ENCODE measurements at regions not wholly inside any gene's neighbourhood (a gene's known extent, or its start where the extent isn't known, plus 50 kb on each side); places are given as distances from the start of the nearest gene placed in this dataset.

DNA sequence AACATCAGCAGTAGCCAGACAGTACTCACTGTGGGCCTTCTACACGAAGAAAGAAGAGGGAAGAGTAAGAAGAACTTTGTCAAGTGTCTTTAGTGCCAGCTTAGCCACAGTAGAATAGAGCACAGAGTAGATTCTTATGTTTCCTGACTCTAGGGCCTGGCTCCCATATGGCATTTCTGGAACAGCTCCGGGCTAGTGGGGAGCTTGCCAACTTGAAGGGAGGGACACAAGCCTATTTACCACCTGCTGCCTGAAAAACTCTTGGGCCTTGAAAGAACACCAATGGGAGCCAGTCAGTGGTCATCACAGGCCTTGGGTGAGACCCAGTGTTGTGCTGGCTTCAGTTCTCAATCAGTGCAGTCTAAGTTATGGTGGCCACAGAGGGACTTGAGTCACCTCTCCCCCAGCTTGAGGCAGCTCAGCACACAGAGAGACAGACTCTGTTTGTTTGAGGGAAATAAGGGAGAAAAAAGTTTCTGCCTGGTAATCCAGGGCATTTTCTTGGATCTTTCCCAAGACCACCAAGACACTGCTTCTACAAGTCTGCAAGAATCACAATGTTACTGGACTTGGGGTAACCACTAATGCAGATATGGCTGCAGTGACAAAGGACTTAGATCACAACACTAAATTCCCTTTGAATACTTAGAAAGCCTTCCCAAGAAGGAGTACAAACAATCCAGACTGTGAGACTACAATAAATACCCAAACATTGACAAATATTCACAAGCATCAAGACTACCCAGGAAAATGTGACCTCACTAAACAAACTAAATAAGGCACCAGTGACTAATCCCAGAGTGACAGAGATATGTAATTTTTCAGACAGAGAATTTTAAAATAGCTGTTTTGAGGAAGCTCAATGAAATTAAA, 261.0 kb upstream of the NDST3 start:
- Mint-ChIP-seq H3K4me1 (ENCODE audit: unreplicated experiment) (peaks cover 13% of the 10 kb centered on the region), H3K4me3 (ENCODE audit: unreplicated experiment) (no peak overlapping the region), H3K27ac (ENCODE audit: unreplicated experiment) (no peak overlapping the region), H3K9me3 (ENCODE audit: unreplicated experiment) (peaks cover 17% of the 10 kb centered on the region), H3K27me3 (ENCODE audit: unreplicated experiment) (no peaks in the 10 kb centered on the region), H3K36me3 (ENCODE audit: unreplicated experiment) (no peaks in the 10 kb centered on the region)
- DNase-seq (ENCODE audit: extremely low spot score, unreplicated experiment), result no peak
- TF ChIP-seq, protein P1, sequence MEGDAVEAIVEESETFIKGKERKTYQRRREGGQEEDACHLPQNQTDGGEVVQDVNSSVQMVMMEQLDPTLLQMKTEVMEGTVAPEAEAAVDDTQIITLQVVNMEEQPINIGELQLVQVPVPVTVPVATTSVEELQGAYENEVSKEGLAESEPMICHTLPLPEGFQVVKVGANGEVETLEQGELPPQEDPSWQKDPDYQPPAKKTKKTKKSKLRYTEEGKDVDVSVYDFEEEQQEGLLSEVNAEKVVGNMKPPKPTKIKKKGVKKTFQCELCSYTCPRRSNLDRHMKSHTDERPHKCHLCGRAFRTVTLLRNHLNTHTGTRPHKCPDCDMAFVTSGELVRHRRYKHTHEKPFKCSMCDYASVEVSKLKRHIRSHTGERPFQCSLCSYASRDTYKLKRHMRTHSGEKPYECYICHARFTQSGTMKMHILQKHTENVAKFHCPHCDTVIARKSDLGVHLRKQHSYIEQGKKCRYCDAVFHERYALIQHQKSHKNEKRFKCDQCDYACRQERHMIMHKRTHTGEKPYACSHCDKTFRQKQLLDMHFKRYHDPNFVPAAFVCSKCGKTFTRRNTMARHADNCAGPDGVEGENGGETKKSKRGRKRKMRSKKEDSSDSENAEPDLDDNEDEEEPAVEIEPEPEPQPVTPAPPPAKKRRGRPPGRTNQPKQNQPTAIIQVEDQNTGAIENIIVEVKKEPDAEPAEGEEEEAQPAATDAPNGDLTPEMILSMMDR (IDR thresholded peaks at IDR 0.05), result no peak

DNA sequence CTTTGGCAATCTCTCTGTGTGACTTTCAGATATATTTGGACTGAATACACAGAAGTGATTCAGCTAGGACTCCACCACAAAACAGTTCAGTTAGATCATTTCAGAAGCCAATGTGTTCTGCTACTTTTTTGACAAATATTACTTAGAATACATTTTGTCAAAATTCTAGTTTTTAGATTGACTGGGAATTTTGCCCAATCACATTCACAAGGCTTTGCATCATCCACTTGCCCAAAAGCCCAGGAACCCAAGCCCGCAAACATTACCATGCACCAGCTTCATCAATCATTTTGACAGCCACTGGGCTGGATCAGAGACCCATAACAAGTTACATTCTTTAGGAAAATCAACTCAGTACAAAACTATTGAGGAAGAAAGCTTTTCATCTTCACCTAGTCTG, 256.6 kb upstream of the NDST3 start:
- TF ChIP-seq, protein P1 (IDR thresholded peaks at IDR 0.05), result no peak

DNA sequence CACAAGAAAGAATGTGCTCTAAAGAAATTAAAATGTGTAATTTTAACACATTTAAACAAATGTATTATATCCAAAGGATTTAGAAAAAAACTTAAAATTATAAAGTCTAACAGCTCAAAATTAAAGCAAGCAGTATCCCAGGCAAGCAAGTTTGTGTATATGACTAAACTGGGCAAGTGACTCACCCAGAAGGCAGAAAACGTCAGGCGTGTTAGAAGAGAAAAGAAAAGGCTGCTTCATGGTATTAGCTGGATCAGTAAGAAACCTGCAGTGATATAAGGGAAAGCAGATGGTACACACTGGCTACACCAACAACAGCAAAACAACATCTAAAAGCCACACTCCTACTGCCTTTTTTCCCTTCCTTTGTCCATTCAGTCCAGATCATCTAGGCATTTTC, 250.6 kb upstream of the NDST3 start:
- H3K27me3 Mint-ChIP-seq (ENCODE audit: unreplicated experiment), result no peaks in the 10 kb centered on the region
- no peak overlapping the region for H3K27ac Mint-ChIP-seq (ENCODE audit: unreplicated experiment)
- no peaks in the 10 kb centered on the region for H3K9me3 Mint-ChIP-seq (ENCODE audit: unreplicated experiment)
- no peaks in the 10 kb centered on the region for H3K36me3 Mint-ChIP-seq (ENCODE audit: unreplicated experiment)
- H3K4me1 Mint-ChIP-seq (ENCODE audit: unreplicated experiment), result peaks cover 7% of the 10 kb centered on the region
- no peak overlapping the region for H3K4me3 Mint-ChIP-seq (ENCODE audit: unreplicated experiment)
- TF ChIP-seq, protein P1 (IDR thresholded peaks at IDR 0.05), result no peak
- no peak for DNase-seq (ENCODE audit: extremely low spot score, unreplicated experiment)

More for the DNA sequence above, 256.6 kb upstream of the NDST3 start:
- H3K9me3 Mint-ChIP-seq (ENCODE audit: unreplicated experiment), result peaks cover 17% of the 10 kb centered on the region
- H3K4me1 Mint-ChIP-seq (ENCODE audit: unreplicated experiment), result peaks cover 10% of the 10 kb centered on the region
- DNase-seq (ENCODE audit: extremely low spot score, unreplicated experiment), result no peak
- H3K36me3 Mint-ChIP-seq (ENCODE audit: unreplicated experiment), result no peaks in the 10 kb centered on the region
- H3K27me3 Mint-ChIP-seq (ENCODE audit: unreplicated experiment), result no peaks in the 10 kb centered on the region
- H3K27ac Mint-ChIP-seq (ENCODE audit: unreplicated experiment), result no peak overlapping the region
- no peak overlapping the region for H3K4me3 Mint-ChIP-seq (ENCODE audit: unreplicated experiment)

DNA sequence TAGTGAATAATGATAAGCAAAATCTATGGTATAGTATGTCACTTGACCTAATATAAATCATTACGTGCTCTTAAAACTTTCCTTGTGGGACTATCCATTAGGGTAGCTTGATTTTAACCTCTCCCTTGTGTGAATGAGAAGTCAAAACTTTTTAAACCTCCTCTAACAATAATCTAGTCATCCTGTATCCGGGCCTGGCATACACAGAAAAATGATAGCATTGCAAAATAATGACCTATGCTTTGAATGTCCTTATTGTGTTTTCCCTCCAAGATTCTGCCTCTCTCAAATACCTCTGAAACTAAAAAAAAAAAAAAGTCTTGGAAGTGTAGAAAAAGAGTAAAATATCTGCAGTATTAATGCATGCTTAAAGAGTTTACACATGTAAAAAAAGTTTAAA, 250.0 kb upstream of the NDST3 start:
- H3K27ac Mint-ChIP-seq (ENCODE audit: unreplicated experiment), result no peak overlapping the region

DNA sequence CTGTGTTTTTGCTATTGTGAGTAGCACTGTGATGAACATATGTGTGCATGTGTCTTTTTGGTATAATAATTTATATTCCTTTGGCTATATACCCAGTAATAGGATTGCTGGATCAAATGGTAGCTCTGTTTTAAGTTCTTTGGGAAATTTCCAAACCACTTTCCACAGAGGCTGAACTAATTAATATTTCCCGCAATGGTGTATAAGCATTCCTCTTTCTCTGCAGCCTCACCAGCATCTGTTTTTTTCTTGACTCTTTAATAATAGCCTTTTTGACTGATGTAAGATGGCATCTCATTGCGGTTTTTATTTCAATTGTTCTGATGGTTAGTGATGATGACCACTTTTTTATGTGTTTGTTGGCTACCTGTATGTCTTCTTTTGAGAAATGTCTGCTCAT, 247.7 kb upstream of the NDST3 start:
- H3K36me3 Mint-ChIP-seq (ENCODE audit: unreplicated experiment), result no peaks in the 10 kb centered on the region
- H3K27me3 Mint-ChIP-seq (ENCODE audit: unreplicated experiment), result no peaks in the 10 kb centered on the region

More for the DNA sequence above, 250.0 kb upstream of the NDST3 start:
- Mint-ChIP-seq H3K4me1 (ENCODE audit: unreplicated experiment) (peaks cover 7% of the 10 kb centered on the region), H3K36me3 (ENCODE audit: unreplicated experiment) (no peaks in the 10 kb centered on the region), H3K4me3 (ENCODE audit: unreplicated experiment) (no peak overlapping the region), H3K27me3 (ENCODE audit: unreplicated experiment) (no peaks in the 10 kb centered on the region), H3K9me3 (ENCODE audit: unreplicated experiment) (no peaks in the 10 kb centered on the region)
- no peak for DNase-seq (ENCODE audit: extremely low spot score, unreplicated experiment)
- TF ChIP-seq, protein P1 (IDR thresholded peaks at IDR 0.05), result no peak

More for the DNA sequence above, 247.7 kb upstream of the NDST3 start:
- no peaks in the 10 kb centered on the region for H3K9me3 Mint-ChIP-seq (ENCODE audit: unreplicated experiment)
- H3K27ac Mint-ChIP-seq (ENCODE audit: unreplicated experiment), result no peak overlapping the region
- TF ChIP-seq, protein P1 (IDR thresholded peaks at IDR 0.05), result no peak
- no peak overlapping the region for H3K4me3 Mint-ChIP-seq (ENCODE audit: unreplicated experiment)
- H3K4me1 Mint-ChIP-seq (ENCODE audit: unreplicated experiment), result peaks cover 15% of the 10 kb centered on the region
- DNase-seq (ENCODE audit: extremely low spot score, unreplicated experiment), result no peak
